ENCODE measurements at regions not wholly inside any gene's neighbourhood (a gene's known extent, or its start where the extent isn't known, plus 50 kb on each side); places are given as distances from the start of the nearest gene placed in this dataset.

DNA sequence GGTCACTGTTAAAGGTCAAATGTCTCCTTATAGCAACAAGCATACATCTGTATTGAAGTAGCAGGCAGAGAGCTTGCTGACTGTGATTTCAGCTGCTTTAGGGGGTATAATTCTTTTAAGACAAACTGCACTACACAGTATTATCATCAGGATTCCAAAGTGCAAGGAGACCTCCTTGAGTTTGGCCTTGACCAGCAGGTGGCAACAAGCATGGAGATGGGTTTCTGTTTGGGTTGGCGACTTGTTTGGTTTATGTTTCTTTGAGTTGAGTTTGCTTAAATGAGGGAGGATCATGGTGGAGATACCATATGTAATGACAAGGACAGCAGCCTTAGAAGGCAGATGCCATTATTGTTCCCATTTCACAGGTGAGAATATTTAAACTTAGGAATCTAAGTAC is 681.0 kb upstream of the ID2 start:
- Mint-ChIP-seq H3K27me3 (no peaks in the 10 kb centered on the region), H3K9me3 (no peaks in the 10 kb centered on the region), H3K36me3 (ENCODE audit: low read depth) (no peaks in the 10 kb centered on the region), H3K4me3 (no peak overlapping the region), H3K4me1 (no peaks in the 10 kb centered on the region), H3K27ac (no peak overlapping the region)
- ChIA-PET POLR2A (no interaction called here), CTCF (no interaction called here)
- intact Hi-C loops (cut with micrococcal nuclease): loop anchor here (1.0 kb wide), 1 partner anchor 684 kb away; no protein-coding TSS in a partner anchor
- ATAC-seq (ENCODE audit: low read depth): no peak
- TF ChIP-seq, protein P1, sequence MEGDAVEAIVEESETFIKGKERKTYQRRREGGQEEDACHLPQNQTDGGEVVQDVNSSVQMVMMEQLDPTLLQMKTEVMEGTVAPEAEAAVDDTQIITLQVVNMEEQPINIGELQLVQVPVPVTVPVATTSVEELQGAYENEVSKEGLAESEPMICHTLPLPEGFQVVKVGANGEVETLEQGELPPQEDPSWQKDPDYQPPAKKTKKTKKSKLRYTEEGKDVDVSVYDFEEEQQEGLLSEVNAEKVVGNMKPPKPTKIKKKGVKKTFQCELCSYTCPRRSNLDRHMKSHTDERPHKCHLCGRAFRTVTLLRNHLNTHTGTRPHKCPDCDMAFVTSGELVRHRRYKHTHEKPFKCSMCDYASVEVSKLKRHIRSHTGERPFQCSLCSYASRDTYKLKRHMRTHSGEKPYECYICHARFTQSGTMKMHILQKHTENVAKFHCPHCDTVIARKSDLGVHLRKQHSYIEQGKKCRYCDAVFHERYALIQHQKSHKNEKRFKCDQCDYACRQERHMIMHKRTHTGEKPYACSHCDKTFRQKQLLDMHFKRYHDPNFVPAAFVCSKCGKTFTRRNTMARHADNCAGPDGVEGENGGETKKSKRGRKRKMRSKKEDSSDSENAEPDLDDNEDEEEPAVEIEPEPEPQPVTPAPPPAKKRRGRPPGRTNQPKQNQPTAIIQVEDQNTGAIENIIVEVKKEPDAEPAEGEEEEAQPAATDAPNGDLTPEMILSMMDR (IDR thresholded peaks at IDR 0.05): no peak
- no peak for DNase-seq

DNA sequence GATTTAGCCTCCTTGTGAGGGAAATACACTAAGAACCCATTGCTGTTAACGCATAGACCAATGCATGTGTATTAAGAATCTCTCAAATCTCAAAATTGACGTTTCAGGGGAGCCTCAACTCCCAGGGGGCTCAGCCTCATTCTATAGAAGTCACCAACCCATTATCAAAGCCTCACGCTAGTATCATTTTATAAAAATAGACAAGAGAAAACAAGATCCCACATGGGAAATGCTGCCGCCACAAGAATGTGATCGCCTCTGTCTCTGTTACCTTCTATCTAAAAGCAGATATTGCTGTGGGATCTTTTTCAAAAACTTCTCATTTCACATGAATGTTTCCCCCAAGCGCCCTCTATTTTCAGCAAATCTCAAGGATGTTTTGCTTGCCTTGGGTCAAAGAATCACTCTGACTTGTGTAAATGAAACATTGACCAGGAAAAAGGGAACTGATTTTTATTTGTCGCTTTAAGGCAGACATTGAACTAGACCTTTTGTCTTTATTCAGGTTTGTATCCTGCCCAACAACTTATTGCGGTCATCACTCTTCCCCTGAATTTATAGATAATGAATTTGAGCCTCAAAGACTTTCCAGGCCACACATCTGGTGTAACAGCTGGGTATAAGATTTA is 679.0 kb upstream of the ID2 start:
- no peak for ATAC-seq (ENCODE audit: low read depth)
- TF ChIP-seq, protein P1 (IDR thresholded peaks at IDR 0.05): no peak
- Mint-ChIP-seq H3K27me3 (peaks cover 4% of the 10 kb centered on the region), H3K4me1 (no peaks in the 10 kb centered on the region), H3K27ac (no peak overlapping the region), H3K36me3 (ENCODE audit: low read depth) (no peaks in the 10 kb centered on the region), H3K4me3 (no peak overlapping the region), H3K9me3 (no peaks in the 10 kb centered on the region)
- intact Hi-C loops (cut with micrococcal nuclease): no loop called here
- CTCF ChIA-PET: no interaction called here
- no peak for DNase-seq
- POLR2A ChIA-PET: no interaction called here

GRCh38 chr2:8003462-8004075 is 678.3 kb upstream of the ID2 start:
- no peak overlapping the region for H3K27ac Mint-ChIP-seq
- H3K36me3 Mint-ChIP-seq (ENCODE audit: low read depth): no peaks in the 10 kb centered on the region
- ATAC-seq (ENCODE audit: low read depth) (no peak), DNase-seq (no peak)
- H3K4me3 Mint-ChIP-seq: no peak overlapping the region
- H3K4me1 Mint-ChIP-seq: no peaks in the 10 kb centered on the region
- ChIA-PET POLR2A (no interaction called here), CTCF (no interaction called here)
- peaks cover 6% of the 10 kb centered on the region for H3K27me3 Mint-ChIP-seq
- intact Hi-C loops (cut with micrococcal nuclease): no loop called here
- TF ChIP-seq, protein P1 (IDR thresholded peaks at IDR 0.05): no peak
- H3K9me3 Mint-ChIP-seq: no peaks in the 10 kb centered on the region

- TF ChIP-seq, protein P1 (IDR thresholded peaks at IDR 0.05): no peak
- DNase-seq: no peak
- ChIA-PET CTCF (no interaction called here), POLR2A (no interaction called here)
- Mint-ChIP-seq H3K4me1 (no peaks in the 10 kb centered on the region), H3K27ac (no peak overlapping the region), H3K9me3 (no peaks in the 10 kb centered on the region), H3K27me3 (peaks cover 6% of the 10 kb centered on the region), H3K4me3 (no peak overlapping the region), H3K36me3 (ENCODE audit: low read depth) (no peaks in the 10 kb centered on the region)
- ATAC-seq (ENCODE audit: low read depth): no peak
- intact Hi-C loops (cut with micrococcal nuclease): no loop called here
Measured at GRCh38 chr2:8004250-8004681, 677.6 kb upstream of the ID2 start.

GRCh38 chr2:8006181-8006580 is 675.7 kb upstream of the ID2 start:
- TF ChIP-seq, protein P1 (IDR thresholded peaks at IDR 0.05): no peak
- H3K27ac Mint-ChIP-seq: no peak overlapping the region
- CTCF ChIA-PET: no interaction called here

More at GRCh38 chr2:8006181-8006580, 675.7 kb upstream of the ID2 start:
- DNase-seq: no peak
- H3K4me1 Mint-ChIP-seq: no peaks in the 10 kb centered on the region
- no peaks in the 10 kb centered on the region for H3K36me3 Mint-ChIP-seq (ENCODE audit: low read depth)
- H3K27me3 Mint-ChIP-seq: peaks cover 9% of the 10 kb centered on the region
- ATAC-seq (ENCODE audit: low read depth): no peak
- intact Hi-C loops (cut with micrococcal nuclease): no loop called here
- POLR2A ChIA-PET: no interaction called here
- H3K9me3 Mint-ChIP-seq: no peaks in the 10 kb centered on the region
- H3K4me3 Mint-ChIP-seq: no peak overlapping the region

Data from activated B cell treated with CpG ODN at 0.5 μM for 24 hours (primary cell).